CD14-positive monocyte (primary cell): ENCODE measurements at regions not wholly inside any gene's neighbourhood (a gene's known extent, or its start where the extent isn't known, plus 50 kb on each side); places are given as distances from the start of the nearest gene placed in this dataset.
"Not testable (repeated sequence)": the region's sequence is repeated elsewhere in the genome, so short reads cannot be mapped to it uniquely, and the experiment has no call there.

Source experiments
- DNase-seq, 3 donors: peaks; one replicate each; pipeline ENCODE4 v3.0.0-alpha.2; 2011 to 2022
- H2AFZ ChIP-seq: 2 replicates; pipeline ENCODE4 v1.6.0; 2012; ENCODE audit warnings: mild to moderate bottlenecking, low read depth, low read length, inconsistent platforms; ENCODE audit not compliant: insufficient read depth, poor library complexity, severe bottlenecking
- H3K27ac ChIP-seq, 2 donors: 1 replicate in 1 of 2; 2 replicates in 1 of 2; pipeline ENCODE4 v1.5.1; 2012 to 2013; ENCODE audit warnings: low read length in 2 of 2, control low read depth in 1 of 2, inconsistent platforms in 1 of 2, low read depth in 1 of 2, mild to moderate bottlenecking in 1 of 2
- H3K27me3 ChIP-seq, 2 donors: one replicate each; pipeline versions ENCODE4 v1.6.0 to v1.6.1; 2011 to 2013; ENCODE audit warnings: low read length in 2 of 2; ENCODE audit not compliant: control insufficient read depth in 2 of 2, insufficient read depth in 2 of 2
- H3K36me3 ChIP-seq, 2 donors: replicated peaks in 1 of 2; 1 replicate in 1 of 2; 2 replicates in 1 of 2; pipeline versions ENCODE4 v1.5.1 to v1.6.1; 2012 to 2013; ENCODE audit warnings: low read length in 2 of 2, control low read depth in 1 of 2, inconsistent platforms in 1 of 2, mild to moderate bottlenecking in 1 of 2; ENCODE audit not compliant: insufficient read depth in 2 of 2, control insufficient read depth in 1 of 2
- H3K4me1 ChIP-seq, 2 donors: 1 replicate in 1 of 2; 2 replicates in 1 of 2; pipeline versions ENCODE4 v1.5.1 to v1.6.1; 2012 to 2013; ENCODE audit warnings: low read length in 2 of 2, control low read depth in 1 of 2, inconsistent platforms in 1 of 2, mild to moderate bottlenecking in 1 of 2, moderate library complexity in 1 of 2; ENCODE audit not compliant: insufficient read depth in 2 of 2, control insufficient read depth in 1 of 2
- H3K4me2 ChIP-seq: replicated peaks from 2 replicates; pipeline ENCODE3; 2012; ENCODE audit warnings: low read length, moderate library complexity, mild to moderate bottlenecking; ENCODE audit not compliant: poor library complexity, severe bottlenecking; ENCODE audit errors: extremely low read depth
- H3K4me3 ChIP-seq, 3 experiments: fragments of 200-600 bp in 1 of 3; sonication (generic) in 1 of 3; replicated peaks in 1 of 3; 1 replicate in 2 of 3; 2 replicates in 1 of 3; pipeline ENCODE4 v1.5.1; 2011 to 2013; ENCODE audit warnings: low read length in 3 of 3, mild to moderate bottlenecking in 3 of 3, control low read depth in 2 of 3, low read depth in 2 of 3, inconsistent platforms in 1 of 3, moderate library complexity in 1 of 3
- H3K79me2 ChIP-seq: 2 replicates; pipeline ENCODE4 v1.6.0; 2012; ENCODE audit warnings: mild to moderate bottlenecking, control low read depth, inconsistent platforms, low read length, moderate library complexity; ENCODE audit not compliant: insufficient read depth
- H3K9ac ChIP-seq: 2 replicates; pipeline ENCODE4 v1.6.0; 2017; ENCODE audit warnings: low read length, mild to moderate bottlenecking; ENCODE audit not compliant: insufficient read depth, poor library complexity, severe bottlenecking
- H3K9me3 ChIP-seq, 2 donors: replicated peaks in 1 of 2; 1 replicate in 1 of 2; 2 replicates in 1 of 2; pipeline versions ENCODE4 v1.5.1 to v1.6.1; 2012 to 2013; ENCODE audit warnings: low read length in 2 of 2, control low read depth in 1 of 2; ENCODE audit not compliant: control insufficient read depth in 1 of 2, insufficient read depth in 1 of 2
- H4K20me1 ChIP-seq: 2 replicates; pipeline ENCODE4 v1.6.0; 2012; ENCODE audit warnings: mild to moderate bottlenecking, low read length, control low read depth, moderate library complexity; ENCODE audit not compliant: insufficient read depth
- H3K27ac Mint-ChIP-seq, 7 donors: one replicate each; pipeline ENCODE4 v1.8.0; 2020; ENCODE audit warnings: mild to moderate bottlenecking in 7 of 7, mixed read lengths in 7 of 7, moderate library complexity in 6 of 7, inconsistent platforms in 2 of 7
- H3K27me3 Mint-ChIP-seq, 3 donors: one replicate each; pipeline ENCODE4 v1.8.0; 2021 to 2022; ENCODE audit warnings: low read depth in 3 of 3, mild to moderate bottlenecking in 3 of 3, mixed read lengths in 3 of 3, moderate library complexity in 3 of 3, inconsistent platforms in 1 of 3
- H3K36me3 Mint-ChIP-seq, 2 donors: one replicate each; pipeline ENCODE4 v1.8.0; 2020; ENCODE audit warnings: mixed read lengths in 2 of 2, inconsistent platforms in 1 of 2, mild to moderate bottlenecking in 1 of 2
- H3K4me1 Mint-ChIP-seq: one replicate; pipeline ENCODE4 v1.8.0; 2020; ENCODE audit warnings: mild to moderate bottlenecking, mixed read lengths
- H3K4me3 Mint-ChIP-seq, 2 donors: one replicate each; pipeline ENCODE4 v1.8.0; 2020; ENCODE audit warnings: mild to moderate bottlenecking in 2 of 2, mixed read lengths in 2 of 2, moderate library complexity in 1 of 2
- H3K9me3 Mint-ChIP-seq, 7 donors: one replicate each; pipeline ENCODE4 v1.8.0; 2020 to 2022; ENCODE audit warnings: mixed read lengths in 7 of 7, mild to moderate bottlenecking in 6 of 7, moderate library complexity in 6 of 7, inconsistent platforms in 2 of 7
- WGBS: methylation state at CpG from one replicate; pipeline ENCODE4 v1.1.5; 2013; ENCODE audit warnings: missing lambda C conversion rate; ENCODE audit not compliant: insufficient coverage; 5-methylcytosine and 5-hydroxymethylcytosine counted together
- intact Hi-C, 2 donors: fragments of 100-400 bp; cut with micrococcal nuclease; formaldehyde crosslinking; loops; one replicate each; pipeline versions ENCODE4 v1.15.0 to v1.15.1; 2023
- TF ChIP-seq, protein P1 (sequence below): fragments of 200-600 bp; IDR thresholded peaks from one replicate; pipeline ENCODE4 v1.8.0; 2022; ENCODE audit warnings: antibody characterized with exemption, mild to moderate bottlenecking

DNA sequence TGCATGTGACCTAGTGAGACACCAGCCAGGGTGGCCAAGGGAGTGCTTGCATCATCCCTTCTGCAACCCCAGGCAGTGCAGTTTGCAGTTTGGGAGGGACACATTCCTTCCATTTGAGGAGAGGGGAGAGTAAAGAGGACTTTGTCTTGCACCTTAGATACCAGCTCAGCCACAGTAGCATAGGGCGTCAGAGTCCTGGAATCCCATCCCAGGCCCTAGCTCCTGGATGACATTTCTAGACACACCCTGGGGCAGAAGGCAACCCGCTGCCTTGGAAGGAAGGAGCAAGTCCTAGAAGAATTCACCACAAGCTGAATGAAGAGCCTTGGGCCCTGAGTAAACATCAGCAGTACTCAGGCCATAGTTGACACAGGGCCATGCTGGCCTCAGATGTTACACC, 680.4 kb upstream of the IMPG1 start:
- no peaks in the 10 kb centered on the region for H4K20me1 ChIP-seq
- H3K36me3 Mint-ChIP-seq: no peaks in the 10 kb centered on the region
- DNase-seq: no peak
- no peaks in the 10 kb centered on the region for H3K27me3 ChIP-seq
- no peaks in the 10 kb centered on the region for H3K79me2 ChIP-seq
- intact Hi-C loops: no loop called here
- H3K4me1 Mint-ChIP-seq: no peaks in the 10 kb centered on the region
- H3K36me3 ChIP-seq: no peaks in the 10 kb centered on the region
- no peak overlapping the region for H3K4me2 ChIP-seq
- H3K9me3 ChIP-seq: peaks cover 20 to 25% of the 10 kb centered on the region in 2 donors
- H3K27me3 Mint-ChIP-seq: no peaks in the 10 kb centered on the region
- TF ChIP-seq, protein P1, sequence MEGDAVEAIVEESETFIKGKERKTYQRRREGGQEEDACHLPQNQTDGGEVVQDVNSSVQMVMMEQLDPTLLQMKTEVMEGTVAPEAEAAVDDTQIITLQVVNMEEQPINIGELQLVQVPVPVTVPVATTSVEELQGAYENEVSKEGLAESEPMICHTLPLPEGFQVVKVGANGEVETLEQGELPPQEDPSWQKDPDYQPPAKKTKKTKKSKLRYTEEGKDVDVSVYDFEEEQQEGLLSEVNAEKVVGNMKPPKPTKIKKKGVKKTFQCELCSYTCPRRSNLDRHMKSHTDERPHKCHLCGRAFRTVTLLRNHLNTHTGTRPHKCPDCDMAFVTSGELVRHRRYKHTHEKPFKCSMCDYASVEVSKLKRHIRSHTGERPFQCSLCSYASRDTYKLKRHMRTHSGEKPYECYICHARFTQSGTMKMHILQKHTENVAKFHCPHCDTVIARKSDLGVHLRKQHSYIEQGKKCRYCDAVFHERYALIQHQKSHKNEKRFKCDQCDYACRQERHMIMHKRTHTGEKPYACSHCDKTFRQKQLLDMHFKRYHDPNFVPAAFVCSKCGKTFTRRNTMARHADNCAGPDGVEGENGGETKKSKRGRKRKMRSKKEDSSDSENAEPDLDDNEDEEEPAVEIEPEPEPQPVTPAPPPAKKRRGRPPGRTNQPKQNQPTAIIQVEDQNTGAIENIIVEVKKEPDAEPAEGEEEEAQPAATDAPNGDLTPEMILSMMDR: no peak
- no peak overlapping the region for H3K27ac ChIP-seq
- peaks cover 3 to 16% (median 9%) of the 10 kb centered on the region in 7 donors for H3K9me3 Mint-ChIP-seq
- H3K9ac ChIP-seq: no peak overlapping the region
- H3K4me3 Mint-ChIP-seq: no peak overlapping the region
- no peaks in the 10 kb centered on the region for H3K4me1 ChIP-seq
- WGBS: no CpG with 5 or more reads among the region's 2 CpGs
- no peak overlapping the region for H2AFZ ChIP-seq
- no peak overlapping the region for H3K4me3 ChIP-seq
- H3K27ac Mint-ChIP-seq: peak overlapping the region in 1 of 7 donors; percentile 66

DNA sequence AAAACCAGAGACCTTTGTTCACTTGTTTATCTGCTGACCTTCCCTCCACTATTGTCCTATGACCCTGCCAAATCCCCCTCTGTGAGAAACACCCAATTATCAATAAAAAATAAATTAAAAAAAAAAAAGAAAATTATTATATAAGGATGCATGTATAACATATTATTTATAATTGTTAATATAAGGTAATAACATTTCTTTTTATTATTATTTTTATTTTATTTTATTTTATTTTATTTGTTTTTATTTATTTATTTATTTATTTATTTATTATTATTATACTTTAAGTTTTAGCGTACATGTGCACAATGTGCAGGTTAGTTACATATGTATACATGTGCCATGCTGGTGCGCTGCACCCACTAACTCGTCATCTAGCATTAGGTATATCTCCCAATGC, 672.9 kb upstream of the IMPG1 start:
- H3K27me3 ChIP-seq, H4K20me1 ChIP-seq, H3K4me1 ChIP-seq, H3K36me3 ChIP-seq, H3K27ac Mint-ChIP-seq, H3K36me3 Mint-ChIP-seq, H3K27ac ChIP-seq, H2AFZ ChIP-seq, intact Hi-C loops, H3K9me3 ChIP-seq, H3K27me3 Mint-ChIP-seq, H3K4me2 ChIP-seq, DNase-seq, H3K4me3 ChIP-seq, H3K4me1 Mint-ChIP-seq, H3K79me2 ChIP-seq, H3K9ac ChIP-seq, H3K4me3 Mint-ChIP-seq: not testable (repeated sequence)
- peaks cover 0 to 16% (median 4%) of the 10 kb centered on the region in 7 donors for H3K9me3 Mint-ChIP-seq
- no CpG with 5 or more reads among the region's 3 CpGs for WGBS

DNA sequence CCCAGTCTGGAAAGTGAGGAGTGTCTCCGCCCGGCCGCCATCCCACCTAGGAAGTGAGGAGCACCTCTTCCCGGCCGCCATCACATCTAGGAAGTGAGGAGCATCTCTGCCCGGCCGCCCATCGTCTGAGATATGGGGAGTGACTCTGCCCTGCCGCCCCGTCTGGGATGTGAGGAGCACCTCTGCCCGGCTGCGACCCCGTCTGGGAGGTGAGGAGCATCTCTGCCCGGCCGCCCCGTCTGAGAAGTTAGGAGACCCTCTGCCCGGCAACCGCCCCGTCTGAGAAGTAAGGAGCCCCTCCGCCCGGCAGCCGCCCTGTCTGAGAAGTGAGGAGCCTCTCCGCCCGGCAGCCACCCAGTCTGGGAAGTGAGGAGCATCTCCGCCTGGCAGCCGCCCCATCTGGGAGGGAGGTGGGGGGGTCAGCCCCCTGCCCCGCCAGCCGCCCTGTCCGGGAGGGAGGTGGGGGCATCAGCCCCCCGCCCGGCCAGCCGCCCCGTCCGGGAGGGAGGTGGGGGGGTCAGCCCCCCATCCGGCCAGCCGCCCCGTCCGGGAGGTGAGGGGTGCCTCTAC, 671.8 kb upstream of the IMPG1 start:
- H3K79me2 ChIP-seq, H3K4me1 Mint-ChIP-seq, H3K4me3 ChIP-seq, H3K36me3 ChIP-seq, H3K27ac Mint-ChIP-seq, DNase-seq, H3K4me2 ChIP-seq, H3K27ac ChIP-seq, H2AFZ ChIP-seq, H3K27me3 ChIP-seq, H4K20me1 ChIP-seq, H3K4me3 Mint-ChIP-seq, intact Hi-C loops, H3K9ac ChIP-seq, H3K36me3 Mint-ChIP-seq, H3K9me3 ChIP-seq, H3K27me3 Mint-ChIP-seq, H3K4me1 ChIP-seq: not testable (repeated sequence)
- 86% methylated on average over 17 of the region's 38 CpGs for WGBS
- H3K9me3 Mint-ChIP-seq: peaks cover under 1 to 18% (median 2%) of the 10 kb centered on the region in 7 donors
